ENCODE measurements at regions not wholly inside any gene's neighbourhood (a gene's known extent, or its start where the extent isn't known, plus 50 kb on each side); places are given as distances from the start of the nearest gene placed in this dataset.
"Not testable (repeated sequence)": the region's sequence is repeated elsewhere in the genome, so short reads cannot be mapped to it uniquely, and the experiment has no call there.

DNA sequence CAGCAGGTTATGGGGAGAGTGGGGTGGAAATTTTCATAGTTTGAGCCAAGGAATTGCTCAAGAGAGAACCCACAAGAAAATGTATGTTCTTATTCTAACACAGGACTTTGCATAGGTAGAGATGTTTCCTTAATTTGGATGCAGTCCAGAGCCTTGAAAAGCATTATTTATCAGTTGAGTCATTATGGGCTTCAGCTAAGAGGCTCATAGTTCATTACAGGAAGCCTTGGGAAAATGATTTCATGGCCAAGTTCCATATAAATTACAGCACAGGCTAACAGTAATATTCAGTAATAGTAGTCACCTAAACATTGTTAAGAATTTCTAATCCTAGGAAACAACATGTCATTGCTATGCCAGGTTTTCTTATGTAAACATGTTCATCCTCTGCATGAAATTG lies 131.1 kb upstream of the PTPRZ1 start:
- H3K4me1 ChIP-seq (ENCODE audit: control insufficient read depth, insufficient read depth, low read length) = no peaks in the 10 kb centered on the region
- H3K36me3 ChIP-seq (ENCODE audit: insufficient read depth, low read length) = no peaks in the 10 kb centered on the region
- no peak overlapping the region for H3K4me3 ChIP-seq (ENCODE audit: low read length)
- no peaks in the 10 kb centered on the region for H3K9me3 ChIP-seq (replicated peaks; ENCODE audit: low read length)
- H3K27me3 ChIP-seq (ENCODE audit: control insufficient read depth, insufficient read depth, low read length) = no peaks in the 10 kb centered on the region
- no peak overlapping the region for H3K4me2 ChIP-seq (ENCODE audit: low read length)
- H3K9ac ChIP-seq (ENCODE audit: low read depth, low read length) = no peak overlapping the region

DNA sequence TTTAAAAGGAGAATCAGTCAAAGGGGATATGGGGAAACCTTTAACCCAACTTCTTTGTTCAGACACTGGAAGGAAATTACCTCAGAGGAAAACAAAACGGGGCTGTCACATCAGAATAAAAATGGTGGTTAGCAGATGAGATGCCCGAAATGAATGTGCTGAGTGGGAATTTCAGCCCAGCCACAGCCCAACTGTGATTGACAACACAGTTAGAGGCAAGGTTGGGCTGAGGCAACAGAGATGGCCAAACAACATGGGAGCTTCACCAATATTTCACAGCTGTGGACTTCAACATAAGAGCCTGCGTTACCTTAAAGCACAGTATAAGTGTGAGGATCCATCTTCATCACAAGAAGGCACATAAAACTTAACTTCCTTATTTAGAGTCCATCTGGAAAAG lies 133.5 kb upstream of the PTPRZ1 start:
- no peak overlapping the region for H3K9ac ChIP-seq (ENCODE audit: low read depth, low read length)
- H3K4me2 ChIP-seq (ENCODE audit: low read length) = no peak overlapping the region
- no peaks in the 10 kb centered on the region for H3K4me1 ChIP-seq (ENCODE audit: control insufficient read depth, insufficient read depth, low read length)
- H3K4me3 ChIP-seq (ENCODE audit: low read length) = no peak overlapping the region
- no peaks in the 10 kb centered on the region for H3K36me3 ChIP-seq (ENCODE audit: insufficient read depth, low read length)
- no peaks in the 10 kb centered on the region for H3K9me3 ChIP-seq (replicated peaks; ENCODE audit: low read length)
- no peaks in the 10 kb centered on the region for H3K27me3 ChIP-seq (ENCODE audit: control insufficient read depth, insufficient read depth, low read length)

DNA sequence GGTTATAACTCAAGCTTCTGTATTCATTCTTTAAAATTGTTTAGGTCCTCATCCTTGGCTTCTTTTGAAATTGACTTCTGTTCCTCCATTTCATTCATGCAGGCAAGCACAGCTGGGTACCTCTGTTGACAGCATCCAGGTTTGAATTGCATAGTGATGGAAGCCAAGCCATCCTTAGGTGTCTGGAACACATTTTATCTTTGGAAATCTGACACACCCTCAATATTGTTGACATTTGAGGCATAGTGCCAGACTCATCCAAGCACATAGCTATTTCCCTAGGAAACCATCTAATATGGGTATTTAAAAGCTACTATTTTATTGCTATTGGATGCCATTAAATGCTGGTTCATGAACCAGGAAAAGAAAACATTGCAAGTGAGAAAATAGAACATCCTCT lies 142.1 kb upstream of the PTPRZ1 start:
- Histone ChIP-seq H3K36me3 (ENCODE audit: insufficient read depth, low read length) (no peaks in the 10 kb centered on the region), H3K4me3 (ENCODE audit: low read length) (no peak overlapping the region), H3K4me1 (ENCODE audit: control insufficient read depth, insufficient read depth, low read length) (no peaks in the 10 kb centered on the region), H3K4me2 (ENCODE audit: low read length) (no peak overlapping the region), H3K9me3 (replicated peaks; ENCODE audit: low read length) (no peaks in the 10 kb centered on the region), H3K27me3 (ENCODE audit: control insufficient read depth, insufficient read depth, low read length) (no peaks in the 10 kb centered on the region), H3K9ac (ENCODE audit: low read depth, low read length) (no peak overlapping the region)

DNA sequence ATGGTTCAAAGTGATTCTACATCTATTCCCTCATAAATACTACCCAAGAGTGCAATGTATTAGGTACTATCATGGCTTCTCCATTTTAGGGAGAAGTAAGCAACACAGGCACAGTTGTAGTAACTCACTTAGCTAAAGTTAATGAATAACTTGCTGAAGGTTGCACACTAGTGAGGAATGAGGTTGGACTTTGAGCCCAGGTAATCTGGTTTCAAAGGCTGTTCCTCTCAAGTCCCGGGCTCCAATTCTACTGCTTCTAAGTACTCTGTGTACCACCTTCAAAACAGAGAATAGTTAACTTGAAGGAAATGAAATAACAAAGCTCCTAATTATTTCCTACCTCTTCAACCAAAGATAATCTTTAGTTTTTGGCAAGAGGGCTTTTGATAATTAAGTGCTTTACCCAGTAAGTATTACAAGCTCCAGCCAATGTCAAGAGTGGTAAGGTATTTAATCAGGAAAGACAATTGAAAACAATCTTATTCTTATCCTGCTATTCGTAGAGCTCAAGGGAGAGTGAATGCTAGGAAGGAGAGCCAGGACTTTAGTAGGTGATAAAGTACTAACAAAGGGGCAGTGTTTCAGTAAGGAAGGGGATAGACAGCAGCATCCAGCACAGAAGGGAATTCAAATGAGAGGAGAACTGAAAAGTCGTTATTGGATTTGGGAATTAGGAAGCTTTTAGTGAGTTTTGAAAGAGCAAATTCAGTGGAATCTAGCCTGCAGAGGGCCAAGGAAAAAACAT lies 158.2 kb upstream of the PTPRZ1 start:
- Histone ChIP-seq H3K4me3 (ENCODE audit: low read length) (no peak overlapping the region), H3K9ac (ENCODE audit: low read depth, low read length) (no peak overlapping the region), H3K9me3 (replicated peaks; ENCODE audit: low read length) (no peaks in the 10 kb centered on the region), H3K4me2 (ENCODE audit: low read length) (no peak overlapping the region), H3K27me3 (ENCODE audit: control insufficient read depth, insufficient read depth, low read length) (no peaks in the 10 kb centered on the region), H3K4me1 (ENCODE audit: control insufficient read depth, insufficient read depth, low read length) (no peaks in the 10 kb centered on the region), H3K36me3 (ENCODE audit: insufficient read depth, low read length) (no peaks in the 10 kb centered on the region)

DNA sequence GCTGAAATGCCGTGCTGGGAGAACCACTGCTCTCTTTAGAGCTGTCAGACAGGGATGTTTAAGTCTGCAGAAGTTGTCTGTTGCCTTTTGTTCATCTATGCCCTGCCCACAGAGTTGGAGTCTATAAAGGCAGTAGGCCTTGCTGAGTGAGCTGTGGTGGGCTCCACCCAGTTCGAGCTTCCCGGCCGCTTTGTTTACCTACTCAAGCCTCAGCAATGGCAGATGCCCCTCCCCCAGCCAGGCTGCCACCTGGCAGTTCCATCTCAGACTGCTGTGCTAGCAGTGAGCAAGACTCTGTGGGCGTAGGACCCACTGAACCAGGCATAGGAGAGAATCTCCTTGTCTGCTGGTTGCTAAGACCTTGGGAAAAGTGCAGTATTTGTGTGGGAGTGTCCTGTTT lies 160.0 kb upstream of the PTPRZ1 start:
- H3K4me3 ChIP-seq (ENCODE audit: low read length); H3K27me3 ChIP-seq (ENCODE audit: control insufficient read depth, insufficient read depth, low read length); H3K9me3 ChIP-seq (replicated peaks; ENCODE audit: low read length); H3K9ac ChIP-seq (ENCODE audit: low read depth, low read length); H3K36me3 ChIP-seq (ENCODE audit: insufficient read depth, low read length); H3K4me1 ChIP-seq (ENCODE audit: control insufficient read depth, insufficient read depth, low read length); H3K4me2 ChIP-seq (ENCODE audit: low read length): not testable (repeated sequence)

DNA sequence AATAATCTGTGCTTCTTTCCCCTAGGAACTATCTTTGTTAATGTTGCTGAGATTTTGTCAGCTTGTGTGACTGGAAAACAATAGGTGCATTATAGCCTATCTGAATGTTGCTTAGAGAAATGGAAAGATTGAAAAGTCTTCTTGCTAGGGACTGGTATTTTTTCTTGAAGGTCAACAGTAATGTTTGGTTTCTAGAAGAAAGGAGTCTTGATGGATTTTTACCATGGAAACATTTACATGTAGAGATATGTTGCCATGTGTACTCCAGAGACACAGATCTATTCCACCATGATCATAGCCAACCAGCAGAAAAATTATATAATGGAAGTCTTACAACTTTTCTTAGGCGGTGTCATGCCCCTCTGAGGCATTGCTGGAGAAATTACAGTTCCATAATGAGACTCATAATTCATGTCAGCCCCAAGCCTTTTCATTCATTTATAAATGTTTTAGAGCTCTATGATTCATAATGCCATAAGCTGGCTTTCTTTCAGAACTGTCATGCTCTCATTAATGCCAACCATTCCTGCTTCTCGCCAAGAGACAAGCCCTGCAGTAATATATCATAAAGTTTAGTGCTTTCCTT lies 175.1 kb upstream of the PTPRZ1 start:
- Histone ChIP-seq H3K27me3 (ENCODE audit: control insufficient read depth, insufficient read depth, low read length) (no peaks in the 10 kb centered on the region), H3K9ac (ENCODE audit: low read depth, low read length) (no peak overlapping the region), H3K4me1 (ENCODE audit: control insufficient read depth, insufficient read depth, low read length) (peaks cover 4% of the 10 kb centered on the region)

DNA sequence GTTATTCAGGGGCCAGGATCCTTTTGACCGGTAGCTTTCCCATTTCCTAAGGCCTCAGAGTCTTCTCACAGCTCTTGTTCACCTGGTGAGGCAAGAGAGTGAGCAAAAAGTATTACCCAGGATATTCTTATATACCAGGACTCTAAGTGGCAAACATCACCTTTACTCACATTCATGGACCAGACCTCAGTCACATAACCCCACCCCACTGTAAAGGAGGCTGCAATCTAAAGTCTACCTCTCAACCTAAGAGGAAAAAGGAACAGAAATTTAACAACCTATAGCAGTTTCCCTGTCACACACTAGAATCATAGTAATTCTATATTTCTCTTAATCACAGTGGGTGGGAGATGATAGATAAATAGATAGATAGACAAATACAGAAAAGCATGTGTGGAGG lies 176.0 kb upstream of the PTPRZ1 start:
- H3K4me2 ChIP-seq (ENCODE audit: low read length) = no peak overlapping the region
- no peaks in the 10 kb centered on the region for H3K36me3 ChIP-seq (ENCODE audit: insufficient read depth, low read length)
- peaks cover 4% of the 10 kb centered on the region for H3K4me1 ChIP-seq (ENCODE audit: control insufficient read depth, insufficient read depth, low read length)
- no peaks in the 10 kb centered on the region for H3K9me3 ChIP-seq (replicated peaks; ENCODE audit: low read length)
- H3K9ac ChIP-seq (ENCODE audit: low read depth, low read length) = no peak overlapping the region
- H3K27me3 ChIP-seq (ENCODE audit: control insufficient read depth, insufficient read depth, low read length) = no peaks in the 10 kb centered on the region
- no peak overlapping the region for H3K4me3 ChIP-seq (ENCODE audit: low read length)

More for the DNA sequence above, 175.1 kb upstream of the PTPRZ1 start:
- Histone ChIP-seq H3K9me3 (replicated peaks; ENCODE audit: low read length) (no peaks in the 10 kb centered on the region), H3K4me2 (ENCODE audit: low read length) (no peak overlapping the region), H3K36me3 (ENCODE audit: insufficient read depth, low read length) (no peaks in the 10 kb centered on the region), H3K4me3 (ENCODE audit: low read length) (no peak overlapping the region)

DNA sequence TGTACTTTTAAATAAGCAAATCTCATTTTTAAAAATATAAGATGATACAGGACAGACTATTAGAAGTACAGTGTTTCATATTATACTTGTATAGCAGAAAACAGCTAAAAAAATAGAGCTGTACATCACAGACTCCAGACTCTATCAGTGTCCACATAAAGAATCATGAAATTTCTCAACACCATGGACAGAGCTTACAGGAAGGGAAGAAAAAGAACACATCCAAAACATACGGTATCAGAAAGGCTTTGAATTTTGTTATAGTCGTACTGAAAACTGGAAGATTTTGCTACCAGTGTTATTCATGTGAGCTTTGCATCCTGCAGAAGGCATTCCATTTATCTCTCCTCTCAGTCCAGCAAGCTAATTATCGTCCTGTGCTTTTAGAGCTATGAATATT lies 183.2 kb upstream of the PTPRZ1 start:
- Histone ChIP-seq H3K9me3 (replicated peaks; ENCODE audit: low read length) (no peaks in the 10 kb centered on the region), H3K4me1 (ENCODE audit: control insufficient read depth, insufficient read depth, low read length) (no peaks in the 10 kb centered on the region), H3K4me2 (ENCODE audit: low read length) (no peak overlapping the region), H3K4me3 (ENCODE audit: low read length) (no peak overlapping the region), H3K9ac (ENCODE audit: low read depth, low read length) (no peak overlapping the region), H3K27me3 (ENCODE audit: control insufficient read depth, insufficient read depth, low read length) (no peaks in the 10 kb centered on the region), H3K36me3 (ENCODE audit: insufficient read depth, low read length) (no peaks in the 10 kb centered on the region)

DNA sequence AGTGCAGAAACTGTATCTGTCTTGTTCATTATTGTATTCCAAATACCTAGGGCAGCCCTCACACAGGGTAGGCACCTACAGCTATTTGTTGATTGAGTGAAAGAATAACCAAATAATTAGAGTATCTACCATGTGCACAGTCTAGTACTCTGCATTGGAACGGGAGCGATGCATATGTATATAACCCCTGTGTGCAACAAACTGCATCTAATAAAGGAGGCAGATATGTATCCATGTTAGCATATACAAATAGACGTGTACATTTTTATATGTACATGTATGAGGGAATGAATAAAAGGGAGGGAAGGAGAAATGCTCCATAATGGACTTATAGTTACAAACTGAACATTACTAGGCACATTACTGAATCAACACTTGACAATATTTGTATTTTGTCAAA lies 191.3 kb upstream of the PTPRZ1 start:
- no peak overlapping the region for H3K4me2 ChIP-seq (ENCODE audit: low read length)
- peaks cover 3% of the 10 kb centered on the region for H3K27me3 ChIP-seq (ENCODE audit: control insufficient read depth, insufficient read depth, low read length)
- no peaks in the 10 kb centered on the region for H3K4me1 ChIP-seq (ENCODE audit: control insufficient read depth, insufficient read depth, low read length)
- H3K9me3 ChIP-seq (replicated peaks; ENCODE audit: low read length) = no peaks in the 10 kb centered on the region
- H3K9ac ChIP-seq (ENCODE audit: low read depth, low read length) = no peak overlapping the region
- no peak overlapping the region for H3K4me3 ChIP-seq (ENCODE audit: low read length)
- no peaks in the 10 kb centered on the region for H3K36me3 ChIP-seq (ENCODE audit: insufficient read depth, low read length)

DNA sequence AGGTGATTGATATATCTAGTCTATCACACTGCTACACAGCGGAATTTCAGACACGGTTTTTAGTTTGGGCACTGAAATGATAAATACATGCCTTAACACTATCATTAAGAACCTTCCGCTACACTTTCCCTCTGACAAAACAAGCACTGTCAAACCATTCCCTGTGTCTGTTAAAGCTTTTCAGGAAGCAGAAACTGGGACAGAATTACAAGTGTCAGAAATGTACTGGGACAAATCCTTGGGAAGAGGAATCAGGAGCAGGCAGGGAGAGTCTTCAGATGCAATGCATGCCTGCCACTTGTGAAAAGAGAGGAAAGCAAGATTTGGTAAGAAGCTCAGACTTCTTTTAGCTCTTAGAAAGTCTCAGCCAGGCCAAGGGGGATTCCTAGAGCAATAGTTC lies 196.8 kb upstream of the PTPRZ1 start:
- no peaks in the 10 kb centered on the region for H3K4me1 ChIP-seq (ENCODE audit: control insufficient read depth, insufficient read depth, low read length)
- no peak overlapping the region for H3K4me3 ChIP-seq (ENCODE audit: low read length)
- no peaks in the 10 kb centered on the region for H3K36me3 ChIP-seq (ENCODE audit: insufficient read depth, low read length)
- no peak overlapping the region for H3K4me2 ChIP-seq (ENCODE audit: low read length)
- no peak overlapping the region for H3K9ac ChIP-seq (ENCODE audit: low read depth, low read length)
- no peaks in the 10 kb centered on the region for H3K9me3 ChIP-seq (replicated peaks; ENCODE audit: low read length)
- H3K27me3 ChIP-seq (ENCODE audit: control insufficient read depth, insufficient read depth, low read length) = peaks cover 10% of the 10 kb centered on the region

DNA sequence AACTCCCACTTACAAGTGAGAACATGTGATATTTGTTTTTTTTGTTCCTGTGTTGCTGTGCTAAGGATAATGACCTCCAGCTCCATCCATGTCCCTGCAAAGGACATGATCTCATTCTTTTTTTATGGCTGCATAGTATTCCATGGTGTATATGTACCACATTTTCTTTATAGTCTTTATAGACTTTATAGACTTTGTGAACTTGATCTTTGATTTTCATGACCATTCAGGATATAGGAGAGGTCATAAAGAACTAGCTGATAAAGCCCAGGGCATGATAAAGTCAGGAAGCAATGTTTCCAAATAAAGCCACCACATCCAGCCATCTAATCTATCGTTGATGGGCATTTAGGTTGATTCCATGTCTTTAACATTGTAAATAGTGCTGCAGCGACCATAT lies 198.5 kb upstream of the PTPRZ1 start:
- not testable (repeated sequence) for H3K4me1 ChIP-seq (ENCODE audit: control insufficient read depth, insufficient read depth, low read length); H3K9ac ChIP-seq (ENCODE audit: low read depth, low read length); H3K9me3 ChIP-seq (replicated peaks; ENCODE audit: low read length); H3K4me3 ChIP-seq (ENCODE audit: low read length); H3K4me2 ChIP-seq (ENCODE audit: low read length); H3K36me3 ChIP-seq (ENCODE audit: insufficient read depth, low read length)
- peaks cover 10% of the 10 kb centered on the region for H3K27me3 ChIP-seq (ENCODE audit: control insufficient read depth, insufficient read depth, low read length)

DNA sequence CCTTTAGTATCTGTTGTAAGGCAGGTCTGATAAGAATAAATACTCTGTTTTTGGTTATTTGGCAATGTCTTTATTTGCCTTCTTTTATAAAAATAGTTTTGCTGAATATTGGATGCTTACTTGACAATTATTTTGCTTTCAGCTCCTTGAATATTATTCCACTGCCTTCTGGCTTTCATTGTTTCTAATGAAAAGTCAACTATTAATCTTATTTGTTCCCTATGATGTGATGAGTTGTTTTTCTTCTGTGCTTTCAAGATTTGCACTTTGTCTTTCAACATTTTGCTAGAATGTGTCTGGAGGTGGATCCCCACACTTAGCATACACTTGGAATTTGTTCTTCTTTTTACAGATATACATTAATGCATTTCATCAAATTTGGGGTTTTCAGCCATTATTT lies 203.8 kb upstream of the PTPRZ1 start:
- Histone ChIP-seq H3K9ac (ENCODE audit: low read depth, low read length) (no peak overlapping the region), H3K27me3 (ENCODE audit: control insufficient read depth, insufficient read depth, low read length) (no peaks in the 10 kb centered on the region), H3K36me3 (ENCODE audit: insufficient read depth, low read length) (no peaks in the 10 kb centered on the region)

More for the DNA sequence above, 203.8 kb upstream of the PTPRZ1 start:
- Histone ChIP-seq H3K4me2 (ENCODE audit: low read length) (no peak overlapping the region), H3K4me3 (ENCODE audit: low read length) (no peak overlapping the region), H3K9me3 (replicated peaks; ENCODE audit: low read length) (no peaks in the 10 kb centered on the region), H3K4me1 (ENCODE audit: control insufficient read depth, insufficient read depth, low read length) (no peaks in the 10 kb centered on the region)

Data from skeletal muscle satellite cell (primary cell).